Vagina (tissue), 2 donors: ENCODE measurements at regions not wholly inside any gene's neighbourhood (a gene's known extent, or its start where the extent isn't known, plus 50 kb on each side); places are given as distances from the start of the nearest gene placed in this dataset.

ENCODE experiments used
- DNase-seq, 2 donors: peaks; one replicate each; pipeline ENCODE4 v3.0.0-alpha.2; 2017; ENCODE audit errors: extremely low spot score in 2 of 2
- H3K27ac ChIP-seq: fragments of 200-600 bp; sonication (generic); one replicate; pipeline ENCODE4 v1.5.1; 2019
- H3K27me3 ChIP-seq: fragments of 200-600 bp; sonication (generic); one replicate; pipeline ENCODE4 v1.5.1; 2019
- H3K36me3 ChIP-seq, 2 donors: fragments of 200-600 bp; sonication (generic); one replicate each; pipeline ENCODE4 v1.5.1; 2017 to 2019
- H3K4me1 ChIP-seq: fragments of 200-600 bp; sonication (generic); one replicate; pipeline ENCODE4 v1.5.1; 2019
- H3K4me3 ChIP-seq, 2 donors: fragments of 200-600 bp; sonication (generic); 1 replicate in 1 of 2; 2 replicates in 1 of 2; pipeline ENCODE4 v1.5.1; 2016 to 2019
- H3K9me3 ChIP-seq: fragments of 200-600 bp; sonication (generic); one replicate; pipeline ENCODE4 v1.5.1; 2019
- POLR2A ChIP-seq, 2 donors: fragments of 450-650 bp; IDR thresholded peaks; one replicate each; pipeline ENCODE4 v1.6.1; 2017; ENCODE audit warnings: antibody characterized with exemption in 2 of 2, mild to moderate bottlenecking in 2 of 2, moderate library complexity in 2 of 2
- POLR2AphosphoS5 ChIP-seq, 2 donors: sonication (generic); formaldehyde crosslinking; IDR thresholded peaks; one replicate each; pipeline ENCODE4 v1.9.0; 2017; ENCODE audit warnings: antibody characterized with exemption in 2 of 2, mild to moderate bottlenecking in 2 of 2, low read depth in 1 of 2; ENCODE audit not compliant: insufficient read depth in 1 of 2
- intact Hi-C: fragments of 100-400 bp; cut with DNase I; formaldehyde crosslinking; loops from one replicate; pipeline ENCODE4 v1.15.1; 2023
- TF ChIP-seq, protein P1 (sequence below), 3 experiments: fragments of 450-650 bp in 2 of 3; fragments of 200-600 bp in 1 of 3; sonication (generic) in 1 of 3; IDR thresholded peaks; one replicate each; pipeline ENCODE4 v1.5.1; 2017 to 2019; ENCODE audit warnings: antibody characterized with exemption in 3 of 3, mild to moderate bottlenecking in 2 of 3, moderate library complexity in 2 of 3

DNA sequence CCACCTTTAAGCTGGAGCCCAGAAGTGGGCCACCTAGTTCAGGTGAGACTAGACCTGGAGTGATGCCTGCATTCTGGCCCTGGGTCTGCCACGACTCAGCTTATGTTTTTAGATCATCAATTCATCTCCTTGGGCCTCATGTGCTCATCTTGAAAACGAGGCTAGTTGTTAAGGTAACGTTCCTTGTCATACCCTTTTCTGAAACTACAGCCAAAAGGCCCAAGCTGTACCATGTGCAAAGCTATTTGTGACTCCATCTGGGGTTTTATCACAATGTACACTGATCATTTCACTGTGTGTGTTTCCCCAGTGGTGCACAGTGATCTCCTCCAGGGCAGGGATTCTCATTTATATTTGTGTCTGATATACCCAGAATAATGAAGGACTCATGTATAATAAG, 138.4 kb upstream of the COPS8 start:
- H3K9me3 ChIP-seq = no peaks in the 10 kb centered on the region
- TF ChIP-seq POLR2A (IDR thresholded peaks at IDR 0.05) (no peak), POLR2AphosphoS5 (IDR thresholded peaks at IDR 0.05; ENCODE audit: insufficient read depth in 1 of 2, low read depth in 1 of 2) (no peak)
- TF ChIP-seq, protein P1, sequence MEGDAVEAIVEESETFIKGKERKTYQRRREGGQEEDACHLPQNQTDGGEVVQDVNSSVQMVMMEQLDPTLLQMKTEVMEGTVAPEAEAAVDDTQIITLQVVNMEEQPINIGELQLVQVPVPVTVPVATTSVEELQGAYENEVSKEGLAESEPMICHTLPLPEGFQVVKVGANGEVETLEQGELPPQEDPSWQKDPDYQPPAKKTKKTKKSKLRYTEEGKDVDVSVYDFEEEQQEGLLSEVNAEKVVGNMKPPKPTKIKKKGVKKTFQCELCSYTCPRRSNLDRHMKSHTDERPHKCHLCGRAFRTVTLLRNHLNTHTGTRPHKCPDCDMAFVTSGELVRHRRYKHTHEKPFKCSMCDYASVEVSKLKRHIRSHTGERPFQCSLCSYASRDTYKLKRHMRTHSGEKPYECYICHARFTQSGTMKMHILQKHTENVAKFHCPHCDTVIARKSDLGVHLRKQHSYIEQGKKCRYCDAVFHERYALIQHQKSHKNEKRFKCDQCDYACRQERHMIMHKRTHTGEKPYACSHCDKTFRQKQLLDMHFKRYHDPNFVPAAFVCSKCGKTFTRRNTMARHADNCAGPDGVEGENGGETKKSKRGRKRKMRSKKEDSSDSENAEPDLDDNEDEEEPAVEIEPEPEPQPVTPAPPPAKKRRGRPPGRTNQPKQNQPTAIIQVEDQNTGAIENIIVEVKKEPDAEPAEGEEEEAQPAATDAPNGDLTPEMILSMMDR (IDR thresholded peaks at IDR 0.05) = no peak
- intact Hi-C loops = no loop called here
- no peaks in the 10 kb centered on the region for H3K27me3 ChIP-seq
- no peak overlapping the region for H3K27ac ChIP-seq
- no peaks in the 10 kb centered on the region for H3K36me3 ChIP-seq
- DNase-seq = peak in 1 of 2 donors; percentile 32
- no peak overlapping the region for H3K4me3 ChIP-seq
- no peaks in the 10 kb centered on the region for H3K4me1 ChIP-seq

DNA sequence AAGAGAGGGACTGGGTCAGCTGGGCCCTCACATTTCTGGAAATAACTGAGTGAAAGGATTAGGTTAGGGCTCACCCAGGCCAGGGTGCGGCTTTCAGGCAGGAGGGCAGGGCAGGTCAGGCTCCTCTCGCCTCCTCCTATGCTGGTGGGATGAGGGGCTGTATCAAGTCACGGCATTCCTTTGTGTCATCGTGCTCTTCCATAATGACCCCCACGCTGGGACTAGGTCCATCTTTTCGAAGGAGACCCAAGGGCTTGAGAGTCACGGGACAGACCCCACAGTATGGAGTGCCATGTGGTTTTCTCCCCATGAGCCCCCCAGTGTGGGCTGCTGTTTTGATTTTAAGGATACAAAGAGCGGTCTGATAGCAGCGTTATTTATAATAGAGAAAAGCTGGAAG, 137.8 kb upstream of the COPS8 start:
- intact Hi-C loops = no loop called here
- no peaks in the 10 kb centered on the region for H3K9me3 ChIP-seq
- no peak overlapping the region for H3K4me3 ChIP-seq
- H3K36me3 ChIP-seq = no peaks in the 10 kb centered on the region
- no peak for TF ChIP-seq POLR2AphosphoS5 (IDR thresholded peaks at IDR 0.05; ENCODE audit: insufficient read depth in 1 of 2, low read depth in 1 of 2)
- TF ChIP-seq, protein P1 (IDR thresholded peaks at IDR 0.05) = no peak
- TF ChIP-seq POLR2A (IDR thresholded peaks at IDR 0.05) = no peak
- DNase-seq = peak in 1 of 2 donors; percentile 58
- H3K4me1 ChIP-seq = no peaks in the 10 kb centered on the region
- no peaks in the 10 kb centered on the region for H3K27me3 ChIP-seq
- H3K27ac ChIP-seq = no peak overlapping the region

DNA sequence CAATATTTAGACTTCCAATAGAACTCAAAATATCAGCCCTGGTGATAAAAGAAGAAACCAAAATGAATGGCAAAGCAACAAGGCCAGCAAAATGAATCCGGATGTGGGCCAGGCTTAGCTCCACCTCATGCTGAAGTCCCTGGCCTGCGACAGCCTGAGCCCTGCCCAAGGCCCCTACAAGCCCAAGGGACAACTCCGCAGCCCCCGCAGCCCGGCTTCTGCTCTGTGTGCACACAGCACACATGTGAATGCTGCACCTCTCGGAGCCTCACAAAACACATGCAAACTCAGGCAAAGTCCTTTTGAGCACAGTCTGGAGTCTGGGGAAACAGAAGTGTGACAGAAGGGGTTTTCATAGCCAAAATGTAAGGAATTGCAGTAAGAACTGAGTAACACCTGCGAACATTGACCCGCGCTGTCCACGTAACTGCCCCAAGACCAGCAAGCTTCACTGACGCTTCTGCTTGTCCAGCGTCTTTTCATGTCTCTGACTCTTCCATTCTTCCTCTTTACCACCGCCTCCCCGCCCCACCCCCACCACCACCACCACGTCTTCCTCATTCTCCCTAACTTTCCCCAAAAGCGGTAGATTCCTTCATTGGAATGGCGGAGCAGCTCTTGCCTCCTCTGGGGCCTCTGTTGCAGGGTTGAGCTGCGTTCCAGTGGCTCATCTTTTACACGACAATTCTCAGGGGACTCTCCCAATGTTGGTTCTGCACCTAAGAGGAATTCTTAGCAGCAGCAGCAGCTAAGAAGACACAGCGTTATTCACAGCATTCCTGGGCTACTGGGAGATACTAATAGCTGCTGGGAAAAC, 136.4 kb upstream of the COPS8 start:
- TF ChIP-seq POLR2A (IDR thresholded peaks at IDR 0.05) (no peak), POLR2AphosphoS5 (IDR thresholded peaks at IDR 0.05; ENCODE audit: insufficient read depth in 1 of 2, low read depth in 1 of 2) (no peak)
- TF ChIP-seq, protein P1 (IDR thresholded peaks at IDR 0.05) = no peak
- intact Hi-C loops = no loop called here

DNA sequence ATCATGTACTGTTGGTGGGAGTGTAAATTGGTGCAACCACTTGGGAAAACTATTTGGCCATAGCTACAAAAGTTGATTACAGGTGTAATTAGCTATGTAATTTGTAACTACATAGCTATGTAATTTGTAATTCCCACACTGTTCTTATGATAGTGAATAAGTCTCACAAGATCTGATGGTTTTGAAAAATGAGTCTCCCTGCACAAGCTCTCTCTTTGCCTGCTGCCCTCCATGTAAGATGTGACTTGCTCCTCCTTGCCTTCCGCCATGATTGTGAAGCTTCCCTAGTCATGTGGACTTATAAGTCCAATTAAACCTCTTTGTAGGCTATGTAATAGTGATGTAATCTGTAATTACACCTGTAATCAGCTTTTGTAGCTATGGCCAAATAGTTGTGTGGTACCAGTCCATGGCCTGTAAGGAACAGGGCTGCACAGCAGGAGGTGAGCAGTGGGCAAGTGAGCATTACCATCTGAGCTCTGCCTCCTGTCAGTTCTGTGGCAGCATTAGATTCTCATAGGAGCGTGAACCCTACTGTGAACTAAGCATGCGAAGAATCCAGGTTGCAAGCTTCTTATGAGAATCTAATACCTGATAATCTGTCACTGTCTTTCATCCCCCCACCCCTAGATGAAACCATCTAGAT, 133.7 kb upstream of the COPS8 start:
- intact Hi-C loops = no loop called here

More for the DNA sequence above, 136.4 kb upstream of the COPS8 start:
- Histone ChIP-seq H3K4me1 (no peaks in the 10 kb centered on the region), H3K36me3 (no peaks in the 10 kb centered on the region), H3K9me3 (no peaks in the 10 kb centered on the region), H3K4me3 (no peak overlapping the region), H3K27me3 (no peaks in the 10 kb centered on the region), H3K27ac (no peak overlapping the region)
- peak; percentile 72 to 77 for DNase-seq

More for the DNA sequence above, 133.7 kb upstream of the COPS8 start:
- TF ChIP-seq, protein P1 (IDR thresholded peaks at IDR 0.05) = no peak
- TF ChIP-seq POLR2AphosphoS5 (IDR thresholded peaks at IDR 0.05; ENCODE audit: insufficient read depth in 1 of 2, low read depth in 1 of 2) (no peak), POLR2A (IDR thresholded peaks at IDR 0.05) (no peak)
- no peaks in the 10 kb centered on the region for H3K36me3 ChIP-seq
- H3K27ac ChIP-seq = no peak overlapping the region
- no peaks in the 10 kb centered on the region for H3K27me3 ChIP-seq
- H3K9me3 ChIP-seq = no peaks in the 10 kb centered on the region
- H3K4me1 ChIP-seq = no peaks in the 10 kb centered on the region
- peak in 1 of 2 donors; percentile 20 for DNase-seq
- H3K4me3 ChIP-seq = no peak overlapping the region
